ENCODE measurements at regions not wholly inside any gene's neighbourhood (a gene's known extent, or its start where the extent isn't known, plus 50 kb on each side); places are given as distances from the start of the nearest gene placed in this dataset.

- intact Hi-C loops (cut with micrococcal nuclease) = no loop called here
- H2AFZ ChIP-seq (ENCODE audit: low read depth, low read length) = no peak overlapping the region
- dilution Hi-C loops (cut with MboI; ENCODE audit: extremely low pct_ligation_motif_present, low sequenced_read_pairs) = no loop called here
- H3K4me3 ChIP-seq (replicated peaks in 1 of 3; ENCODE audit: insufficient read depth in 1 of 3, low read depth in 1 of 3, low read length in 3 of 3) = no peak overlapping the region
- H3K4me2 ChIP-seq (ENCODE audit: insufficient read depth, low read length) = no peak overlapping the region
- H4K20me1 ChIP-seq (replicated peaks; ENCODE audit: control insufficient read depth, extremely low read depth, insufficient read depth, low read length) = no peaks in the 10 kb centered on the region
- peaks cover 0 to 1% of the 10 kb centered on the region in 2 experiments for H3K27me3 ChIP-seq (ENCODE audit: control insufficient read depth in 2 of 2, insufficient read depth in 2 of 2, low read length in 2 of 2)
- TF ChIP-seq FOS (IDR thresholded peaks at IDR 0.05; ENCODE audit: borderline replicate concordance, insufficient read depth, low read length) = no peak
- TF ChIP-seq POLR2A (IDR thresholded peaks at IDR 0.05; ENCODE audit: low read depth, low read length) = no peak
- no peak for TF ChIP-seq MYC (IDR thresholded peaks at IDR 0.05; ENCODE audit: low read depth, low read length)
- TF ChIP-seq, protein P1, sequence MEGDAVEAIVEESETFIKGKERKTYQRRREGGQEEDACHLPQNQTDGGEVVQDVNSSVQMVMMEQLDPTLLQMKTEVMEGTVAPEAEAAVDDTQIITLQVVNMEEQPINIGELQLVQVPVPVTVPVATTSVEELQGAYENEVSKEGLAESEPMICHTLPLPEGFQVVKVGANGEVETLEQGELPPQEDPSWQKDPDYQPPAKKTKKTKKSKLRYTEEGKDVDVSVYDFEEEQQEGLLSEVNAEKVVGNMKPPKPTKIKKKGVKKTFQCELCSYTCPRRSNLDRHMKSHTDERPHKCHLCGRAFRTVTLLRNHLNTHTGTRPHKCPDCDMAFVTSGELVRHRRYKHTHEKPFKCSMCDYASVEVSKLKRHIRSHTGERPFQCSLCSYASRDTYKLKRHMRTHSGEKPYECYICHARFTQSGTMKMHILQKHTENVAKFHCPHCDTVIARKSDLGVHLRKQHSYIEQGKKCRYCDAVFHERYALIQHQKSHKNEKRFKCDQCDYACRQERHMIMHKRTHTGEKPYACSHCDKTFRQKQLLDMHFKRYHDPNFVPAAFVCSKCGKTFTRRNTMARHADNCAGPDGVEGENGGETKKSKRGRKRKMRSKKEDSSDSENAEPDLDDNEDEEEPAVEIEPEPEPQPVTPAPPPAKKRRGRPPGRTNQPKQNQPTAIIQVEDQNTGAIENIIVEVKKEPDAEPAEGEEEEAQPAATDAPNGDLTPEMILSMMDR (IDR thresholded peaks at IDR 0.05; ENCODE audit: extremely low read depth in 1 of 2, insufficient read depth in 1 of 2, low read depth in 1 of 2, low read length in 2 of 2) = no peak
- TF ChIP-seq JUN (IDR thresholded peaks at IDR 0.05; ENCODE audit: borderline replicate concordance, insufficient read depth, insufficient read length, low read depth) = no peak
- no peak for TF ChIP-seq POLR2AphosphoS5 (IDR thresholded peaks at IDR 0.05; ENCODE audit: insufficient read depth, low read depth, low read length)
- no peak for TF ChIP-seq MAX (IDR thresholded peaks at IDR 0.05; ENCODE audit: insufficient read depth, insufficient read length)
- TF ChIP-seq GATA2 (IDR thresholded peaks at IDR 0.05; ENCODE audit: insufficient read depth, insufficient read length, low read depth, low read length) = no peak
- no peak for TF ChIP-seq EZH2 (IDR thresholded peaks at IDR 0.05; ENCODE audit: borderline replicate concordance, low read depth, low read length, severe bottlenecking)
- no TSS peak for BruUV-seq (replicated peaks)
- H3K4me1 ChIP-seq (ENCODE audit: control insufficient read depth, extremely low read depth, insufficient read depth, low read length) = no peaks in the 10 kb centered on the region
- ChIA-PET CTCF (interaction anchor here (1.7 kb wide), 1 partner anchor 11 kb away, joined by 3 read pairs; no protein-coding TSS in a partner anchor), POLR2A (no interaction called here)
- H3K27ac ChIP-seq (ENCODE audit: insufficient read depth, low read depth, low read length) = no peak overlapping the region
- no peaks in the 10 kb centered on the region for H3K36me3 ChIP-seq (ENCODE audit: control insufficient read depth in 2 of 2, extremely low read depth in 1 of 2, insufficient read depth in 2 of 2, low read length in 2 of 2)
- FAIRE-seq (no peak), DNase-seq (ENCODE audit: low read depth, low spot score) (no peak)
- no peak overlapping the region for H3K9ac ChIP-seq (replicated peaks; ENCODE audit: extremely low read depth, insufficient read depth, low read length)
- H3K9me1 ChIP-seq (replicated peaks; ENCODE audit: control insufficient read depth, extremely low read depth, insufficient read depth, low read length) = no peaks in the 10 kb centered on the region
- no peaks in the 10 kb centered on the region for H3K9me3 ChIP-seq (replicated peaks; ENCODE audit: control insufficient read depth, insufficient read depth, low read length)
- no peaks in the 10 kb centered on the region for H3K79me2 ChIP-seq (ENCODE audit: control insufficient read depth, insufficient read depth, low read length)
These were observed 138.2 kb upstream of the OSMR start for GRCh38 chr5:38707352-38708210.
